Stimulated activated CD8-positive, alpha-beta memory T cell treated with anti-CD3 and anti-CD28 coated beads, Interleukin-15, amount 100 ng/mL, for 48 hours (primary cell): ENCODE measurements at regions not wholly inside any gene's neighbourhood (a gene's known extent, or its start where the extent isn't known, plus 50 kb on each side); places are given as distances from the start of the nearest gene placed in this dataset.

Experiments used
- DNase-seq, 2 donors: peaks; one replicate each; pipeline ENCODE4 v3.0.0-alpha.2; 2020; ENCODE audit warnings: low read depth in 2 of 2

- no peak for DNase-seq
Measured at GRCh38 chr14:36245223-36245622, 68.7 kb upstream of the PTCSC3 start.

GRCh38 chr14:36243183-36243582 is 66.7 kb upstream of the PTCSC3 start:
- DNase-seq: no peak

GRCh38 chr14:36241183-36241582 is 64.7 kb upstream of the PTCSC3 start:
- DNase-seq: no peak

GRCh38 chr14:36238666-36239363 is 62.3 kb upstream of the PTCSC3 start:
- DNase-seq: peak in 1 of 2 donors; percentile 16

- no peak for DNase-seq
Measured at GRCh38 chr14:36233217-36233616, 56.7 kb upstream of the PTCSC3 start.

GRCh38 chr14:36229262-36229661 is 52.7 kb upstream of the PTCSC3 start:
- no peak for DNase-seq

GRCh38 chr14:36227802-36228201 is 51.3 kb upstream of the PTCSC3 start:
- DNase-seq: no peak

- DNase-seq: no peak
Measured at GRCh38 chr14:36227344-36227743, 50.8 kb upstream of the PTCSC3 start.
